Activated naive CD8-positive, alpha-beta T cell treated with anti-CD3 and anti-CD28 coated beads, Interleukin-2, amount 50 U/mL, for 24 hours (primary cell): ENCODE measurements at regions not wholly inside any gene's neighbourhood (a gene's known extent, or its start where the extent isn't known, plus 50 kb on each side); places are given as distances from the start of the nearest gene placed in this dataset.
"Not testable (repeated sequence)": the region's sequence is repeated elsewhere in the genome, so short reads cannot be mapped to it uniquely, and the experiment has no call there.

ENCODE experiments used
- ATAC-seq: fragments of 150-1000 bp; cut with Tn5 transposase; one replicate; pipeline ENCODE4 v1.10.0; 2021
- DNase-seq: peaks from one replicate; pipeline ENCODE4 v3.0.0; 2021
- H3K27ac Mint-ChIP-seq: one replicate; pipeline ENCODE4 v1.8.0; 2021; ENCODE audit warnings: mild to moderate bottlenecking, mixed read lengths
- H3K27me3 Mint-ChIP-seq: one replicate; pipeline ENCODE4 v1.8.0; 2021; ENCODE audit warnings: mixed read lengths
- H3K36me3 Mint-ChIP-seq: one replicate; pipeline ENCODE4 v1.8.0; 2021; ENCODE audit warnings: low read depth, mixed read lengths
- H3K4me1 Mint-ChIP-seq: one replicate; pipeline ENCODE4 v1.8.0; 2021; ENCODE audit warnings: mixed read lengths
- H3K4me3 Mint-ChIP-seq: one replicate; pipeline ENCODE4 v1.8.0; 2021; ENCODE audit warnings: mild to moderate bottlenecking, moderate library complexity, mixed read lengths
- H3K9me3 Mint-ChIP-seq: one replicate; pipeline ENCODE4 v1.8.0; 2021; ENCODE audit warnings: mixed read lengths

DNA sequence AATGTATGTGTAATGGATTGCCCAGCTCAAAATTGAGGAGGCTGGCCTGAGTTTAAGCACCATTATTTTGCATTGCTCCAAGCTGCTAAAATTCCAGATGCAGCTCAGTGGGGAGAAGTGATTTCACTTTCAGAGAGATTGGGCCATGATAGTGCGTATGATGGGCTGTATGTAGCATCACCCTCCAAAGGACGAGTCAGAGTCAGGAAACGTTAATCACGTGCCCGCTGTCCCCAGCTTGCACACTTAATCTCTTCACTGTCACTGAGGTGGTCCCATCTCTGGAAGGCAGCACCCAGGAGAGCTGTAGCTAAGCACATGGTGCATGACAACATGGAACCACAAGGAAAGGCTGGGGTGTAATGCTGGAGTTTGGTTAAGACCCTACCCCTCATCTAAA lies 337.4 kb downstream of the ANAPC1 start:
- not testable (repeated sequence) for DNase-seq, H3K36me3 Mint-ChIP-seq, H3K27ac Mint-ChIP-seq, H3K27me3 Mint-ChIP-seq, H3K9me3 Mint-ChIP-seq, H3K4me3 Mint-ChIP-seq
- ATAC-seq, result peak; percentile 66
- peaks cover 11% of the 10 kb centered on the region for H3K4me1 Mint-ChIP-seq

DNA sequence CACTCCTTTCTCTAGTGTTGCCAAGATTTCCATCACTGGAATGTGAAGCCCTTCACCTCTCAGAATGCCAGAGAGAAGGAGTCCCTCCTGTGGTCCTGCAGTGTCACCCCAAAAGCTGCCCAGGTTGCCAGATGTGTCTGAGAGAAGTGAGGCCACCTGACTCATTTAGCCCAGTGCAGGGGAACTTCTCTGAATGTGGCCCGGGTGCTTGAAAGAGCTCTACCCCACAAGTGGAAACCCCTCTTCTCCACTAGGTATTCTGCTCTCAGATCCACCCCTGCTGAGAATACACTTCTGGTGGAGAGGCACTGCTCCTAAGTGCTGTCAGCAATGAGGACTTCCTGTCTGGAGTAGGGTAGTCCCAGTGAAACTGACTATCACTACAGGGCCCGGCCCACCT lies 334.8 kb downstream of the ANAPC1 start:
- not testable (repeated sequence) for H3K9me3 Mint-ChIP-seq, H3K4me3 Mint-ChIP-seq, H3K36me3 Mint-ChIP-seq, H3K4me1 Mint-ChIP-seq, H3K27me3 Mint-ChIP-seq, H3K27ac Mint-ChIP-seq, DNase-seq
- ATAC-seq, result peak; percentile 66

GRCh38 chr2:111551428-111551827 lies 332.6 kb downstream of the ANAPC1 start:
- not testable (repeated sequence) for H3K4me1 Mint-ChIP-seq, H3K27me3 Mint-ChIP-seq, ATAC-seq, H3K36me3 Mint-ChIP-seq, H3K9me3 Mint-ChIP-seq, H3K27ac Mint-ChIP-seq, DNase-seq, H3K4me3 Mint-ChIP-seq

GRCh38 chr2:111552625-111553024 lies 331.4 kb downstream of the ANAPC1 start:
- H3K27me3 Mint-ChIP-seq, H3K27ac Mint-ChIP-seq, H3K4me1 Mint-ChIP-seq, DNase-seq, H3K9me3 Mint-ChIP-seq, H3K36me3 Mint-ChIP-seq, ATAC-seq, H3K4me3 Mint-ChIP-seq: not testable (repeated sequence)

GRCh38 chr2:111559301-111559700 lies 324.7 kb downstream of the ANAPC1 start:
- not testable (repeated sequence) for H3K4me3 Mint-ChIP-seq, H3K27ac Mint-ChIP-seq, ATAC-seq, DNase-seq, H3K27me3 Mint-ChIP-seq, H3K4me1 Mint-ChIP-seq, H3K36me3 Mint-ChIP-seq, H3K9me3 Mint-ChIP-seq

GRCh38 chr2:111559814-111560213 lies 324.2 kb downstream of the ANAPC1 start:
- not testable (repeated sequence) for H3K36me3 Mint-ChIP-seq, H3K27ac Mint-ChIP-seq, H3K4me3 Mint-ChIP-seq, H3K9me3 Mint-ChIP-seq, ATAC-seq, H3K27me3 Mint-ChIP-seq, H3K4me1 Mint-ChIP-seq, DNase-seq

DNA sequence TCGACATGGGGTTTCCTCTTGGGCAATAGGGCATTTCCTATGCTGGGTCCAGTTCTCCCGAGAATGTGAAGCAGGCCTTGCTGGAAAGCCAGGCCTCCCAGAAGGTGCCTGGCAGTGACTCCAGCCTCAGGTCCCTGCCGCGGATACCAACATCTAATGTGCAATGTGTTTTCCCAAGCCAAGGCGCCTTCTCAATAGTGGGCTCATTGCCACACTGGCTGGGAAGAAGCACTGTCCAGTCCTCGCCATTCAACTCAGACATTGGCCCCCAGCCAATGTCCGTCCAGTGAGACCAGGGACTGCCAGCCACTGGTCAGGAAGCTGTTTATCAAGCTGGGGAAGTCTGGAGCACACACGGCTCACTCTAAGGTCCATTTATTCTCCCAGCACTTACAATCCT lies 317.9 kb downstream of the ANAPC1 start:
- H3K4me3 Mint-ChIP-seq, result not testable (repeated sequence)

GRCh38 chr2:111567233-111567632 lies 316.8 kb downstream of the ANAPC1 start:
- H3K9me3 Mint-ChIP-seq, H3K4me3 Mint-ChIP-seq, DNase-seq, H3K27ac Mint-ChIP-seq, H3K36me3 Mint-ChIP-seq, H3K27me3 Mint-ChIP-seq: not testable (repeated sequence)
- peak; percentile 25 for ATAC-seq
- peaks cover 11% of the 10 kb centered on the region for H3K4me1 Mint-ChIP-seq

More for the DNA sequence above, 317.9 kb downstream of the ANAPC1 start:
- not testable (repeated sequence) for H3K36me3 Mint-ChIP-seq, H3K9me3 Mint-ChIP-seq, DNase-seq, H3K27me3 Mint-ChIP-seq, H3K27ac Mint-ChIP-seq, ATAC-seq
- H3K4me1 Mint-ChIP-seq, result peaks cover 11% of the 10 kb centered on the region

- DNase-seq, ATAC-seq, H3K36me3 Mint-ChIP-seq, H3K27ac Mint-ChIP-seq, H3K4me3 Mint-ChIP-seq, H3K9me3 Mint-ChIP-seq, H3K27me3 Mint-ChIP-seq: not testable (repeated sequence)
- peaks cover 11% of the 10 kb centered on the region for H3K4me1 Mint-ChIP-seq
Observed at GRCh38 chr2:111569356-111570199, 314.4 kb downstream of the ANAPC1 start.

DNA sequence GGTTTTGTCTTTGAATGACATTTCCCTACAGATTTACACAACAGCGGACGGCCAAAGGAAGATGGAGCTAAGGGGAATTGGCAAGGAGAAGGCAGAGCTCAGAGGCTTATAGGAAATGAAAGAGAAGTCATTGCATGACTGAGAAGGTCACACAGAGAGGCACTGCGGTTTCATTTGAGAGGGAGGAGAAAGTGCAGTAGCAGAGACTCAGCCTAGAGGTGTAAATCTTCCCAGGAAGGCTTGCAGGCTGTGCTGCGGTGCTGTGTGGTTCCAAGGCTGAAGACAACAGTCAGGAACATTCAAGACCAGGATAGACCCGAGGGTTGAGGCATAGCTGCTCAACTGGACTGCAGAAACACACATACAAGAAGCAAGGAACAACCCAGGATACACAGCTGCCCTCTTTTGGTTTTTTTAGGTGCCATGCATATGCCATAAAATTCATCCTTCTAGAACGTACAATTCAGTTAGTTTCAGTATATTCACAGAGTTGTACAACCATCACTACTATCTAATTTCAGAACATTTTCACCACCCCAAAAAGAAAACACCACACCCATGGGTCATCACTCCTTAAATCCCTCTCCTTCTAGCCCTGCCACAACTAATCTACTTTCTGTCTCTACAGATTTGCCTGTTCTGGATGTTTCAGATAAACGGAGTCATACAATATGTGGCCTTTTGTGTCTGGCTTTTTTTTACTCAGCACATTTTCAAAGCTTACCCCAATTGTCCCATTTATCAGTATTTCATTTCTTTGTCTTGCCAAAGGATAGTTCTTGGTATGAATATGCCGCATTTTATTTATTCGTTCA lies 313.5 kb downstream of the ANAPC1 start:
- Mint-ChIP-seq H3K4me1 (peaks cover 11% of the 10 kb centered on the region), H3K4me3 (peak overlapping the region; percentile 26)
- not testable (repeated sequence) for H3K36me3 Mint-ChIP-seq, H3K27me3 Mint-ChIP-seq, H3K27ac Mint-ChIP-seq, H3K9me3 Mint-ChIP-seq
- DNase-seq (peak; percentile 10), ATAC-seq (peak; percentile 99)

GRCh38 chr2:111574803-111575202 lies 309.2 kb downstream of the ANAPC1 start:
- H3K36me3 Mint-ChIP-seq, H3K27me3 Mint-ChIP-seq, ATAC-seq: not testable (repeated sequence)

GRCh38 chr2:111577154-111577885 lies 306.7 kb downstream of the ANAPC1 start:
- not testable (repeated sequence) for H3K27ac Mint-ChIP-seq

More at GRCh38 chr2:111574803-111575202, 309.2 kb downstream of the ANAPC1 start:
- DNase-seq, H3K4me3 Mint-ChIP-seq, H3K4me1 Mint-ChIP-seq, H3K9me3 Mint-ChIP-seq, H3K27ac Mint-ChIP-seq: not testable (repeated sequence)

DNA sequence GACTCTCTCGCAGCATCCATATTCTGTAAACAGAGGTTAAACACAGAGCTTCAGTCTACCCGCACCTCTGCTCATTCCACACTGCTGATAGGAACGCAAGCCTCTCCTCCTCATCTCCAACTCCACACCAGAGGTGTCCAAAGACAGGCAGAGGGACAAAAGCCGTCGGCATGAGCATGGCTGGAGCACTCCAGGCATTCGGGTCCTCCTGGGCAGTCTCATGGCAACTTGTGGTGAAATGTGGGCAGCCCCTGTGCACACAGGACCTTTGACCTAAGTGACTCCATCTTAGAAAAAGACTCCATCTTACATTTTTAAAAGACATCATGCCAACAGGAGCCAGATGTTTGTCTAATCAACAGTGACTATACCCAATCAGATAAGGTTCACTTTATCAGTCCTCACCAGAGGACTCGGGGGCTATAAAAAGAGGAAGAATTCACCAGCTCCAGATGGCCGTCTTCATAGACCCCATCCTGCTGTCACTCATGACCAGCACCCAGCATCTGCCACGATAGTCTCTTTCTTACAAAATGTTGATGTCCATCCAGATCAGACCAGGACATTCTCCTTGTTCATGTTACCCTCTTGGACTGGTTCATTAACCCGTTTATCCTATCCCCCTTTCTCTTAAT lies 304.4 kb downstream of the ANAPC1 start:
- H3K4me3 Mint-ChIP-seq, H3K9me3 Mint-ChIP-seq, DNase-seq, H3K36me3 Mint-ChIP-seq, H3K27ac Mint-ChIP-seq, H3K27me3 Mint-ChIP-seq, ATAC-seq, H3K4me1 Mint-ChIP-seq: not testable (repeated sequence)

More at GRCh38 chr2:111577154-111577885, 306.7 kb downstream of the ANAPC1 start:
- not testable (repeated sequence) for H3K36me3 Mint-ChIP-seq, H3K4me1 Mint-ChIP-seq, DNase-seq, H3K4me3 Mint-ChIP-seq, H3K27me3 Mint-ChIP-seq, H3K9me3 Mint-ChIP-seq
- peak; percentile 28 for ATAC-seq

DNA sequence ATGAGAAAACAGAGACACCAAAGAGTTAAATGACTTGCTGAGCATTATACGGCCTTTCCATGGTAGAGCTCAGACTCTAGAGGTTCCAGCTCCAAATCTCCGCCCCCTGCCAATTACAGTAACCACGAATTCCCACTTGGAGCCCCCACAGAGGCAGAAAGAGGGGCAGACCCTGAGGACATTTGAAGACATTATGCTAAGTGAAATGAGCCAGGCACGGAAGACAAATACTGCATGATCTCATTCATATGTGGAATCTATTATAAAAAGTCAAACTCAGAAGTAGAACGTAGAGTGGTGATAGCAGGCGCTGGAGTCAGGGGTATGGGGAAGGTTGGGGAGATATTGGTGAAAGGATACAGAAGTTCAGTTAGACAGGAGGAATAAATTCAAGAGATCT lies 303.4 kb downstream of the ANAPC1 start:
- DNase-seq, H3K4me3 Mint-ChIP-seq, H3K27me3 Mint-ChIP-seq, H3K27ac Mint-ChIP-seq, H3K9me3 Mint-ChIP-seq, ATAC-seq, H3K4me1 Mint-ChIP-seq, H3K36me3 Mint-ChIP-seq: not testable (repeated sequence)
